ENCODE measurements at regions not wholly inside any gene's neighbourhood (a gene's known extent, or its start where the extent isn't known, plus 50 kb on each side); places are given as distances from the start of the nearest gene placed in this dataset.

DNA sequence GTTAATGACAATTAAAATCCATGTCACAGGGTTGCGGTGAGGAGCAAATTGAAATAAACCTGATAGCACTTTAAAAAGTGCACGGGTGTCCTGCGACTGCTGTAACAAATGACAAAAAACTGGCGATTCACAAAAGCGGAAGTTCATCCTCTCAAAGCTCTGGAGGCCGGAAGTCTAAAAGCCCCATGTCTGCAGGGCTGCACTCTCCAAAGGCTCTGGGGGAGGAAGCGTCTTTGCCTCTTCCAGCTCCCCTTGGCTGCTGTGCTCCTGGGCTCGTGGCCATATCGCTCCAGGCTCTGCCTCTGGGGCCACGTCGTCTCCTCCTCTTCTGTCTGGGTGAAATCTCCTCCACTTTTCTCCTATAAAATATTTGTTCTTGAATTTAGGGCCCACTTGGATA, 273.9 kb upstream of the IRX2 start:
- TF ChIP-seq, protein P1, sequence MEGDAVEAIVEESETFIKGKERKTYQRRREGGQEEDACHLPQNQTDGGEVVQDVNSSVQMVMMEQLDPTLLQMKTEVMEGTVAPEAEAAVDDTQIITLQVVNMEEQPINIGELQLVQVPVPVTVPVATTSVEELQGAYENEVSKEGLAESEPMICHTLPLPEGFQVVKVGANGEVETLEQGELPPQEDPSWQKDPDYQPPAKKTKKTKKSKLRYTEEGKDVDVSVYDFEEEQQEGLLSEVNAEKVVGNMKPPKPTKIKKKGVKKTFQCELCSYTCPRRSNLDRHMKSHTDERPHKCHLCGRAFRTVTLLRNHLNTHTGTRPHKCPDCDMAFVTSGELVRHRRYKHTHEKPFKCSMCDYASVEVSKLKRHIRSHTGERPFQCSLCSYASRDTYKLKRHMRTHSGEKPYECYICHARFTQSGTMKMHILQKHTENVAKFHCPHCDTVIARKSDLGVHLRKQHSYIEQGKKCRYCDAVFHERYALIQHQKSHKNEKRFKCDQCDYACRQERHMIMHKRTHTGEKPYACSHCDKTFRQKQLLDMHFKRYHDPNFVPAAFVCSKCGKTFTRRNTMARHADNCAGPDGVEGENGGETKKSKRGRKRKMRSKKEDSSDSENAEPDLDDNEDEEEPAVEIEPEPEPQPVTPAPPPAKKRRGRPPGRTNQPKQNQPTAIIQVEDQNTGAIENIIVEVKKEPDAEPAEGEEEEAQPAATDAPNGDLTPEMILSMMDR (IDR thresholded peaks at IDR 0.05): no peak
- TF ChIP-seq TCF7L2 (IDR thresholded peaks at IDR 0.05; ENCODE audit: low read depth, low read length) (no peak), POLR2AphosphoS5 (IDR thresholded peaks at IDR 0.05; ENCODE audit: low read depth, low read length) (no peak), SIN3A (IDR thresholded peaks at IDR 0.05; ENCODE audit: borderline replicate concordance, insufficient read depth, low read depth, low read length) (no peak)
- TF ChIP-seq, protein P2, sequence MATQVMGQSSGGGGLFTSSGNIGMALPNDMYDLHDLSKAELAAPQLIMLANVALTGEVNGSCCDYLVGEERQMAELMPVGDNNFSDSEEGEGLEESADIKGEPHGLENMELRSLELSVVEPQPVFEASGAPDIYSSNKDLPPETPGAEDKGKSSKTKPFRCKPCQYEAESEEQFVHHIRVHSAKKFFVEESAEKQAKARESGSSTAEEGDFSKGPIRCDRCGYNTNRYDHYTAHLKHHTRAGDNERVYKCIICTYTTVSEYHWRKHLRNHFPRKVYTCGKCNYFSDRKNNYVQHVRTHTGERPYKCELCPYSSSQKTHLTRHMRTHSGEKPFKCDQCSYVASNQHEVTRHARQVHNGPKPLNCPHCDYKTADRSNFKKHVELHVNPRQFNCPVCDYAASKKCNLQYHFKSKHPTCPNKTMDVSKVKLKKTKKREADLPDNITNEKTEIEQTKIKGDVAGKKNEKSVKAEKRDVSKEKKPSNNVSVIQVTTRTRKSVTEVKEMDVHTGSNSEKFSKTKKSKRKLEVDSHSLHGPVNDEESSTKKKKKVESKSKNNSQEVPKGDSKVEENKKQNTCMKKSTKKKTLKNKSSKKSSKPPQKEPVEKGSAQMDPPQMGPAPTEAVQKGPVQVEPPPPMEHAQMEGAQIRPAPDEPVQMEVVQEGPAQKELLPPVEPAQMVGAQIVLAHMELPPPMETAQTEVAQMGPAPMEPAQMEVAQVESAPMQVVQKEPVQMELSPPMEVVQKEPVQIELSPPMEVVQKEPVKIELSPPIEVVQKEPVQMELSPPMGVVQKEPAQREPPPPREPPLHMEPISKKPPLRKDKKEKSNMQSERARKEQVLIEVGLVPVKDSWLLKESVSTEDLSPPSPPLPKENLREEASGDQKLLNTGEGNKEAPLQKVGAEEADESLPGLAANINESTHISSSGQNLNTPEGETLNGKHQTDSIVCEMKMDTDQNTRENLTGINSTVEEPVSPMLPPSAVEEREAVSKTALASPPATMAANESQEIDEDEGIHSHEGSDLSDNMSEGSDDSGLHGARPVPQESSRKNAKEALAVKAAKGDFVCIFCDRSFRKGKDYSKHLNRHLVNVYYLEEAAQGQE (IDR thresholded peaks at IDR 0.05; ENCODE audit: insufficient read depth in 1 of 2, low read depth in 2 of 2, low read length in 1 of 2): no peak

Data from Panc1 (cell line).